IPS-NIHi7 (cell line): ENCODE measurements at regions not wholly inside any gene's neighbourhood (a gene's known extent, or its start where the extent isn't known, plus 50 kb on each side); places are given as distances from the start of the nearest gene placed in this dataset.

Experiments used
- DNase-seq: peaks from one replicate; pipeline ENCODE4 v3.0.0; 2012; ENCODE audit warnings: mixed read lengths; ENCODE audit errors: extremely low spot score

GRCh38 chr7:156309016-156309620 is 331.5 kb upstream of the RNF32 start:
- DNase-seq: no peak

GRCh38 chr7:156307193-156307592 is 333.4 kb upstream of the RNF32 start:
- no peak for DNase-seq

- no peak for DNase-seq
Observed at GRCh38 chr7:156305351-156305750, 335.2 kb upstream of the RNF32 start.

DNA sequence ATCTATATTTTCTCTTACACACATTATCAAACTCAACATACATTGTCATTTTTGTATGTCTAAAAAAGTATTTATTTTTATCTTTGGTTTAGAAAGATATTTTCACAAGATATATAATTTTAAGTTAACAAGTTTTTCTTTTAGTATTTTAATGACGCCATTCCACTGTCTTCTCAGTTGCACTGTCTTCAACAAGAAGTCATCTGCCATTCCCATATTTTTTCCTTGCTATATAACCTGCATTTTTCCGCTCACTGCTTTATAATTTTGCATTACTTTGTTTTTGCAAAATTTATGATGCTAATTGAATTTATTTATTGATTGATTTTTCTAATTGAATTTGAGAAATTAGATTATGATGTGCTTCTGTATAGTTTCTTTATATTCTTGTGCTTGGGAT is 357.8 kb upstream of the RNF32 start:
- no peak for DNase-seq

DNA sequence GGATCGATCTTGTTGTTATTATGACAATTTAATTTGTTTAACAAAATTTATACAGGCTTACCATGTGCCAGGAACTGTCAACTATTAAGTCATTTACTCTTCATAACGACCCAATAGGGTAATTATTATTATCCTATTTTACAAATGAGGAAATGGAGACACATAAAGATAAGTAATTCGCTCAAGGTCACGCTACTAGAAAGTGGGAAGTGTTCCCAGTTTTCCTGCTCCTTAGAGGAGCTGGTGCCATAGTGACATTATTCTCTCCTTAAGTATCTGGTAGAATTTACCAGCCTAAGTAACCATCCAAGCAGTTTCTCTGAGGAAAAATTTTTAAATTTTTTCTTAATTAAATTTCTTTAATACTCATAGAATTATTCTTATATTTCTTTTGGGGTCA is 360.9 kb upstream of the RNF32 start:
- DNase-seq: no peak

GRCh38 chr7:156275292-156275691 is 365.3 kb upstream of the RNF32 start:
- DNase-seq: no peak

- no peak for DNase-seq
Observed at GRCh38 chr7:156274557-156274956, 366.0 kb upstream of the RNF32 start.

DNA sequence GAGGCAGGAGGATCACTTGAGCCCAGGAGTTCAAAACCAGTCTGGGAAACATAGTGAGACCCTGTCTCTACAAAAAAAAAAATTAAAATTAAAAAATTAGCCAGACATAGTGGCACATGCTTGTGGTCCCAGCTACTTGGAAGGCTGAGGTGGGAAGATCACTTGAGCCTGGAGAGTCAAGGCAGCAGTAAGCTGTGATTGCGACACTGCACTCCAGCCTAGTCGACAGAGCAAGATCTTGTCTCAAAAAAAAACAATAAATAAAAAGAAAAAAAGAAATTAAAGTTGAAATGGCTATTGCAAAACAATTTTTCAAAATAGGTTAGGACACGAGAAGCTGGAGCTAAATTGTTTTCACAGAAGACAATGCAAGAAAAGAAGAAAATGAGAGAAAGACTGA is 379.0 kb upstream of the RNF32 start:
- DNase-seq: no peak

GRCh38 chr7:156257904-156258303 is 382.7 kb upstream of the RNF32 start:
- no peak for DNase-seq

DNA sequence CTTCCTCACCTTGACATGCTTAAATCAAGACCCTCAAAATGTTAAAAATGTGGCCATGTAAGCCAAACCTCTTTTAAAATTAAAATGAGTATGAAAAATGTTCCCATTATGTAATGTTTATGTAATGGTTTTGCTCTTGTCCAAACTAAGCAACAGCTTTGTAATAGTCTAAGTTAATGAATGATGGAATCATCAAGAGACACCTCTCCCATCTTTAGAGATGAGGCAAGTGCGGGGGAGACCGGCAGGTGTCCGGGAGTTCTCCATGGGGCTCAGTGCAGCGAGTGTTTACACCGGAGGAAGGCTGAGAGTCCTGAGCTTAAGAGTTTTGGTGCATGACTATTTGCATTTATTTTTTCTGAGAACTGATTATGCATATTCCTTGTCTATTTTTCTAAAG is 384.9 kb upstream of the RNF32 start:
- DNase-seq: no peak

- DNase-seq: no peak
Observed at GRCh38 chr7:156251861-156252260, 388.7 kb upstream of the RNF32 start.

GRCh38 chr7:156240532-156240931 is 400.0 kb upstream of the RNF32 start:
- DNase-seq: no peak

- DNase-seq: no peak
Observed at GRCh38 chr7:156238366-156239133, 402.0 kb upstream of the RNF32 start.

DNA sequence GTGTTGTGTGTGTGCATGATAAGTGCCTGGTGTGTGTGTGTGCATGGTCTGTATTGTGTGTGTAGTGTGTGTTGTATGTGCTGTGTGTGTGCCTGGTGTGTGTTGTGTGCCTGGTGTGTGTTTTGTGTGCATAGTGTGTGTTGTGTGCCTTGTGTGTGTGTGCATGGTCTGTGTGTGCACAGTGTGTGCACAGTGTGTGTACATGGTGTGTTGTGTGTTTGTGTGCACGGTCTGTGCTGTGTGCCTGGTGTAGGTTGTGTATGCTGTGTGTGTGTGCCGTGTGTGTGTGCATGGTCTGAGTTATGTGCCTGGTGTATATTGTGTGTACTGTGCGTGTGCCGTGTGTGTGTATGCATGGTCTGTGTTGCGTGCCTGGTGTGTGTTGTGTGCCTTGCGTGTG is 403.0 kb upstream of the RNF32 start:
- DNase-seq: no peak

DNA sequence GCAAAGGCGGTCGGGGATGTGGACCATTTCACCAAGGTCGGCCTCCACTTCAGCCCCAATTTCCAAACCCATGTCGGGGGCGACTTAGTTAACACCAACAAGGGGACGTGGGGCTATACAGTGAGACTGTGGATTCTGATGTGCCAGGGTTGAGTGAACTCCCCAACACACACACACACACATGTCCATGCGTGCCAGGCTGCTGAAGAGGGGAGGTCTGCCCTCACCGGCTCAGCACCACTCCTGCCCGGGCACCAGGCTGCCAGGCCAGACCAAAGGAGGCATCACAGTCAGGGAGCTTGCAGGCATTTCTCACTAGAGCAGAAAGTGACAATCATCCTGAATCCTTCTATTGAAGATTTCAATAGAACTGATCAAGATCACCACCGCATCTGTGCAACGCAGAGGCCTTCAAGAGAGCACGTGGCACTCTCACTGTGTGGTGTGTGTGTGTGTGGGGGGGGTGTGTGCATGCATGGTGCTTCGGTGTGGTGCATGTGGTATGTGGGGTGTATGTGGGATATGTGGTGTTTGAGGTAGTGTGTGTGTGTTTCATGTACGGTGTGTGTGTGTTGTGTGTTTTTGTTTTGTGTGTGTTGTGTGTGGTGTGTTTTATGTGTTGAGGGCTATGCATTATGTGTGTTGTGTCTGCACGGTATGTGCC is 403.5 kb upstream of the RNF32 start:
- DNase-seq: no peak

DNA sequence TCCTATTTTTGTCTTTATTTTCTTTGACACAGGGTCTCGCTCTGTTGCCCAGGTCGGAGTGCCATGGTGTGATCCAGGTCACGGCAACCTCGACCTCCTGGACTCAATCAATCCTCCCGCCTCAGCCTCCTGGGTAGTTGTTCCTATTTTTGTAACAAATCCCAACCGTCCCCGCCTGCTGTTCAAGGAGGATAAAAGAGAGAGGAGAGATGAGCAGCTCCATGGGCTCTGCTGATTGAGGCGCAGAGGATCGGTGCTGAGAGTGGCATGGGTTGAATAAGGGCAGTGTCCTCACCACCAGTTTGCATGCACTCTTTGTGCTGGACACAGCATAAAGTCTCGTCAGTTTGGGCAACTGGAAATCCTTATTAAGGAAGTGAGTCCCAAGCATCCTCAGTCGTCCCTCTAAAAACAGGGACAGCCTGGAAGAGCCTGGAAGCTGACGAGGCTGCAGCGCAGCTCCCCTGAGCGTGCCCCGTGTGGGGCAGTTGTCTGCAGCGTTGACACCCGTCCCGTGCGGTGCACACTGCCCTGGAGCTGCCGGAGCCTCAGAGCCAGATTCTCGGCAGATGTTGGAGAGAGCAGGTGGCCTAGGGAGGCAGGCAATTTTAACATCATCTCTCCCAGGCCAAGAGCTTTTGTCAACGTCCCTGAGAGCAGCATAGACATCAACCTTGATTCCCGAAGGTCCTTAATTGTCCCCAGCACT is 404.2 kb upstream of the RNF32 start:
- DNase-seq: no peak

- DNase-seq: no peak
Observed at GRCh38 chr7:156234666-156235494, 405.7 kb upstream of the RNF32 start.

- DNase-seq: no peak
Observed at GRCh38 chr7:156234192-156234591, 406.4 kb upstream of the RNF32 start.

- DNase-seq: no peak
Observed at GRCh38 chr7:156232931-156233705, 407.5 kb upstream of the RNF32 start.

DNA sequence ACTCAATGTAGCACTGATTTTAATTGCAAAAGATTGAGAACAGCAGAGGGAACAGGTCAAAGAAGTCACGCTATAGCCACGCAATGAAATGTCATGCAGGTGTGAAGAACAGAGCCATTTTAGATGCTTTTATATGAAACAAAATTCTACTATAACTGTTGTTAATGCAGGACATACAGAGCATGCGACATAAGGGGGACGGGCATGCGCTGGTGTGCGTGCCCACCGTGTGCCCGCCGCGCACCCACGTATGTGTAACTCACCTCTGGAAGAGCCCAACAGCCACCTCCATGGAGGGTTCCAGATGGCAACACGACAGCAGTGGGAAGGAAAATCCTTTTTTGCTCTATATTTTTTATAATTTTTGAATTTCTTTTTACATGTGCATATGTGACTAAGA is 410.0 kb upstream of the RNF32 start:
- no peak for DNase-seq

- DNase-seq: no peak
Observed at GRCh38 chr7:156224833-156225225, 412.6 kb upstream of the SHH start.
